Mesothelial cell of epicardium (in vitro differentiated cells): ENCODE measurements at regions not wholly inside any gene's neighbourhood (a gene's known extent, or its start where the extent isn't known, plus 50 kb on each side); places are given as distances from the start of the nearest gene placed in this dataset.
"Not testable (repeated sequence)": the region's sequence is repeated elsewhere in the genome, so short reads cannot be mapped to it uniquely, and the experiment has no call there.

Source experiments
- DNase-seq, 2 experiments: peaks; one replicate each; pipeline ENCODE4 v3.0.0; 2021; ENCODE audit warnings: low spot score in 2 of 2; ENCODE audit not compliant: unreplicated experiment in 2 of 2
- H3K27ac Mint-ChIP-seq: 2 replicates; pipeline ENCODE4 v1.8.0; 2021; ENCODE audit warnings: mixed read lengths
- H3K27me3 Mint-ChIP-seq: 2 replicates; pipeline ENCODE4 v1.8.0; 2021; ENCODE audit warnings: low read depth, mixed read lengths
- H3K36me3 Mint-ChIP-seq: 2 replicates; pipeline ENCODE4 v1.8.0; 2021; ENCODE audit warnings: mixed read lengths
- H3K4me1 Mint-ChIP-seq: 2 replicates; pipeline ENCODE4 v1.8.0; 2021; ENCODE audit warnings: mixed read lengths
- H3K4me3 Mint-ChIP-seq: 2 replicates; pipeline ENCODE4 v1.8.0; 2021; ENCODE audit warnings: mild to moderate bottlenecking, moderate library complexity, mixed read lengths
- H3K9me3 Mint-ChIP-seq: 2 replicates; pipeline ENCODE4 v1.8.0; 2021; ENCODE audit warnings: mixed read lengths
- CTCF ChIP-seq: fragments of 200-600 bp; sonication (generic); IDR thresholded peaks from one replicate; pipeline ENCODE4 v1.5.0; 2021; ENCODE audit warnings: antibody characterized with exemption; ENCODE audit not compliant: unreplicated experiment

GRCh38 chr1:182163821-182164223 is 102.3 kb upstream of the ZNF648 start:
- Mint-ChIP-seq H3K27ac (no peak overlapping the region), H3K9me3 (peaks cover 9% of the 10 kb centered on the region), H3K4me1 (no peaks in the 10 kb centered on the region), H3K27me3 (no peaks in the 10 kb centered on the region), H3K4me3 (no peak overlapping the region), H3K36me3 (no peaks in the 10 kb centered on the region)
- no peak for TF ChIP-seq CTCF
- DNase-seq = no peak

- H3K4me3 Mint-ChIP-seq = no peak overlapping the region
- no peak overlapping the region for H3K27ac Mint-ChIP-seq
- H3K9me3 Mint-ChIP-seq = peaks cover 22% of the 10 kb centered on the region
- no peak for DNase-seq
- no peaks in the 10 kb centered on the region for H3K4me1 Mint-ChIP-seq
- H3K36me3 Mint-ChIP-seq = no peaks in the 10 kb centered on the region
- H3K27me3 Mint-ChIP-seq = no peaks in the 10 kb centered on the region
- no peak for TF ChIP-seq CTCF
These were observed 97.9 kb upstream of the ZNF648 start for GRCh38 chr1:182159443-182159842.

- no peak overlapping the region for H3K4me3 Mint-ChIP-seq
- H3K27me3 Mint-ChIP-seq = no peaks in the 10 kb centered on the region
- peaks cover 22% of the 10 kb centered on the region for H3K9me3 Mint-ChIP-seq
- no peak for TF ChIP-seq CTCF
- no peak overlapping the region for H3K27ac Mint-ChIP-seq
- no peaks in the 10 kb centered on the region for H3K36me3 Mint-ChIP-seq
- H3K4me1 Mint-ChIP-seq = peaks cover 5% of the 10 kb centered on the region
- DNase-seq = no peak
These were observed 95.7 kb upstream of the ZNF648 start for GRCh38 chr1:182157187-182157586.

GRCh38 chr1:182154425-182154824 is 92.9 kb upstream of the ZNF648 start:
- DNase-seq, H3K4me3 Mint-ChIP-seq, H3K36me3 Mint-ChIP-seq, H3K4me1 Mint-ChIP-seq, H3K27ac Mint-ChIP-seq, H3K27me3 Mint-ChIP-seq: not testable (repeated sequence)
- H3K9me3 Mint-ChIP-seq = peaks cover 16% of the 10 kb centered on the region

GRCh38 chr1:182149411-182149965 is 88.0 kb upstream of the ZNF648 start:
- H3K27ac Mint-ChIP-seq = no peak overlapping the region
- H3K9me3 Mint-ChIP-seq = no peaks in the 10 kb centered on the region
- TF ChIP-seq CTCF = no peak
- H3K4me1 Mint-ChIP-seq = peaks cover 23% of the 10 kb centered on the region
- no peaks in the 10 kb centered on the region for H3K36me3 Mint-ChIP-seq
- no peaks in the 10 kb centered on the region for H3K27me3 Mint-ChIP-seq
- no peak overlapping the region for H3K4me3 Mint-ChIP-seq
- DNase-seq = no peak

- peaks cover 34% of the 10 kb centered on the region for H3K4me1 Mint-ChIP-seq
- no peaks in the 10 kb centered on the region for H3K9me3 Mint-ChIP-seq
- no peaks in the 10 kb centered on the region for H3K36me3 Mint-ChIP-seq
- H3K27ac Mint-ChIP-seq = no peak overlapping the region
- DNase-seq = no peak
- H3K27me3 Mint-ChIP-seq = no peaks in the 10 kb centered on the region
- H3K4me3 Mint-ChIP-seq = no peak overlapping the region
- no peak for TF ChIP-seq CTCF
These were observed 86.4 kb upstream of the ZNF648 start for GRCh38 chr1:182147951-182148350.
